DND-41 (cell line): ENCODE measurements at regions not wholly inside any gene's neighbourhood (a gene's known extent, or its start where the extent isn't known, plus 50 kb on each side); places are given as distances from the start of the nearest gene placed in this dataset.

Source experiments
- CTCF ChIP-seq: IDR thresholded peaks from 2 replicates; pipeline ENCODE4 v1.5.1; 2012; ENCODE audit warnings: borderline replicate concordance, low read length, moderate library complexity, mild to moderate bottlenecking; ENCODE audit not compliant: poor library complexity, severe bottlenecking; ENCODE audit errors: extremely low read depth
- EZH2 ChIP-seq: IDR thresholded peaks from 3 replicates; pipeline ENCODE4 v1.6.1; 2012; ENCODE audit warnings: borderline replicate concordance, low read depth, mild to moderate bottlenecking, moderate library complexity, low read length, inconsistent platforms; ENCODE audit not compliant: severe bottlenecking

DNA sequence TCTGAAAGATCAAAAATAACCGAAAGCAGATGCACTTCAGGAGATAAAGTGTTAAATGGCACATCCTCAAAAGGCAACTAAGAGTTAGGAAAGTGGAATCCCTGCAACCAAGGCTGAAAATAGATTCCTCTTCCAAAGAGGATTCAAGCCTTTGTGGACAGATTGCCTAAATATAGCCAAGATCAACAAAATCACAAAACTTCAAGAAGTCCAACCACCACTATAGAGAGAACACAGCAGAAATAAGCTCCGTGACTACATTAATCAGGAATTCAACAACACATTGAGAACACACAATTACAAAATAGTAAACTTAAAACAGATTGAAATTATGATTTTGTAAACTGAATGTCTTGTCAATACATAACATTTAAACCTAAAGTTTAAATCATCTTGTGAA lies 165.7 kb downstream of the LNPK start:
- no peak for TF ChIP-seq CTCF
- no peak for TF ChIP-seq EZH2
